ENCODE measurements at regions not wholly inside any gene's neighbourhood (a gene's known extent, or its start where the extent isn't known, plus 50 kb on each side); places are given as distances from the start of the nearest gene placed in this dataset.

- no peak for TF ChIP-seq CTCF (IDR thresholded peaks at IDR 0.05)
- no peak for TF ChIP-seq POLR2A (IDR thresholded peaks at IDR 0.05)
Observed at GRCh38 chr3:127370906-127371305, 83.1 kb upstream of the PRR20G start.

All from uterus (tissue), 2 donors.